ENCODE measurements at regions not wholly inside any gene's neighbourhood (a gene's known extent, or its start where the extent isn't known, plus 50 kb on each side); places are given as distances from the start of the nearest gene placed in this dataset.

DNA sequence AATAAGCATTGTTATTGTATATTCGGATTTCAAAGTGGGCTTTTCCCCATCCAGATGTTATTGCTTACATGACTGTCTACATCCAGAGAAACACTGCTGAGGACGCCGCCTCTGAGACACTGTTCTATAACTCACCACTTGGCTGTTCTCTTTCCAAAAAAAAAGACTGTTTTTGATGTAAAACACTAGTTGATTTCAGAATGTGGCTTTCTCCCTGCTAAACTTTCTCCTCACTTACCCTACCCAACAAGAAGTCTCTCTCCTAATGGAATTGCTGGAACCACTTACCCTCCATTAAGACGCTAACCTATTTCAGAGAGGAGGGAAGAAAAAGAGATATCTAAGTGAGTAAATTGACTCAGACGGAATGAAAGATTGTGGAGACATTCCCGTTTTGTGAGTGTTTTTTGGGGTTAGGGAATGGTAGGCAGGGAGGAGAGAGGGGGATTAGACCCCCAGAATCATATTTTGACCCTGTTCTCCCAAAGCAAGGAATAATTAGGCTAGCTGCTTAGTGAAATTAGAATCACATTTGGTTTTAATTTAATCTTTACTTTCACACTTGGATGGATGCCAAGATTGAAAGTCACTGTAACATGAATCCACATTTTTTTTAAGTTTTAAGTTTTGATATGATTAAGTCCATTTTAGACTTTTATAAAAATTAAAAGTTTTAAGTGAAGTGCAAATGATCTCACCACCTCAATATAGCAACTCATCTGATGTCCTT is 174.9 kb downstream of the CHIC2 start:
- ChIA-PET CTCF (no interaction called here), POLR2A (ENCODE audit: unreplicated experiment) (interaction anchor here (0.6 kb wide), 1 partner anchor 263 kb away, joined by 3 read pairs; no protein-coding TSS in a partner anchor)
- Histone ChIP-seq H3K79me2 (ENCODE audit: low read length) (no peaks in the 10 kb centered on the region), H4K20me1 (ENCODE audit: low read length) (no peaks in the 10 kb centered on the region), H3K9ac (ENCODE audit: low read length) (no peak overlapping the region), H3K4me2 (ENCODE audit: low read length) (no peak overlapping the region), H3K27ac (ENCODE audit: low read length) (no peak overlapping the region), H3K4me1 (ENCODE audit: insufficient read depth, low read length) (no peaks in the 10 kb centered on the region), H3K36me3 (ENCODE audit: low read depth, low read length) (no peaks in the 10 kb centered on the region), H3K27me3 (ENCODE audit: low read length) (no peaks in the 10 kb centered on the region), H2AFZ (ENCODE audit: low read length) (no peak overlapping the region), H3K4me3 (ENCODE audit: low read length) (no peak overlapping the region), H3K9me3 (ENCODE audit: low read length) (no peaks in the 10 kb centered on the region), H3K9me2 (replicated peaks; ENCODE audit: low read length) (no peaks in the 10 kb centered on the region), H3F3A (ENCODE audit: low read length, unreplicated experiment) (no peaks in the 10 kb centered on the region)
- intact Hi-C loops (cut with micrococcal nuclease), result loop anchor here (10.0 kb wide), 1 partner anchor 45 kb away; no protein-coding TSS in a partner anchor
- DNase-seq, result no peak
- no peak for ATAC-seq
- TF ChIP-seq EZH2 (IDR thresholded peaks at IDR 0.05; ENCODE audit: low read length, unreplicated experiment) (no peak), EZH2phosphoT487 (IDR thresholded peaks at IDR 0.05; ENCODE audit: borderline replicate concordance, low read length) (no peak)
- TF ChIP-seq, protein P1, sequence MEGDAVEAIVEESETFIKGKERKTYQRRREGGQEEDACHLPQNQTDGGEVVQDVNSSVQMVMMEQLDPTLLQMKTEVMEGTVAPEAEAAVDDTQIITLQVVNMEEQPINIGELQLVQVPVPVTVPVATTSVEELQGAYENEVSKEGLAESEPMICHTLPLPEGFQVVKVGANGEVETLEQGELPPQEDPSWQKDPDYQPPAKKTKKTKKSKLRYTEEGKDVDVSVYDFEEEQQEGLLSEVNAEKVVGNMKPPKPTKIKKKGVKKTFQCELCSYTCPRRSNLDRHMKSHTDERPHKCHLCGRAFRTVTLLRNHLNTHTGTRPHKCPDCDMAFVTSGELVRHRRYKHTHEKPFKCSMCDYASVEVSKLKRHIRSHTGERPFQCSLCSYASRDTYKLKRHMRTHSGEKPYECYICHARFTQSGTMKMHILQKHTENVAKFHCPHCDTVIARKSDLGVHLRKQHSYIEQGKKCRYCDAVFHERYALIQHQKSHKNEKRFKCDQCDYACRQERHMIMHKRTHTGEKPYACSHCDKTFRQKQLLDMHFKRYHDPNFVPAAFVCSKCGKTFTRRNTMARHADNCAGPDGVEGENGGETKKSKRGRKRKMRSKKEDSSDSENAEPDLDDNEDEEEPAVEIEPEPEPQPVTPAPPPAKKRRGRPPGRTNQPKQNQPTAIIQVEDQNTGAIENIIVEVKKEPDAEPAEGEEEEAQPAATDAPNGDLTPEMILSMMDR (conservative IDR thresholded peaks at IDR 0.05; ENCODE audit: low read depth, low read length), result no peak
- BruUV-seq (replicated peaks), result no TSS peak

DNA sequence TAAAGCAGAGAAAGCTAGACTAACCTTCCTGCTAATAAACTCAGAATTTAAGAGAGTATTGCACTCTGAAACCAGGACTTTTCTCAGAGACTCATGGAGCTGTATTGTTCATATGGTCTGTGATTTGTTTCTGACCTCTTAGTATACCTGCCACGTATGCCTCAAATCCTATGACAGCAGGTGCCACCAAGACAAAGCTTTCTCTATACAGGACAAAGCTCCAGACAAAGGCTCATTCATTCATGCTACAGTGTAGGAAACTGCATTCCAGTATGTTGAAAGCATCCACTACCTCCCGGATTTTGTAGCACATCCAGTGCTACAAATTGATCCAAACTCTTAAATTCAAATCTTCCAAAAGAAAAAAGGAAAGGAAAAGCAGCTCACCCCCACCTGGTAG is 178.3 kb downstream of the CHIC2 start:
- no peak overlapping the region for H3K9ac ChIP-seq (ENCODE audit: low read length)
- no peak for DNase-seq
- CTCF ChIA-PET, result interaction anchor here (1.2 kb wide), 1 partner anchor 180 kb away, joined by 5 read pairs; no protein-coding TSS in a partner anchor

More for the DNA sequence above, 178.3 kb downstream of the CHIC2 start:
- peak; percentile 57 for ATAC-seq
- H3K4me1 ChIP-seq (ENCODE audit: insufficient read depth, low read length), result no peaks in the 10 kb centered on the region
- H3F3A ChIP-seq (ENCODE audit: low read length, unreplicated experiment), result no peaks in the 10 kb centered on the region
- TF ChIP-seq EZH2phosphoT487 (IDR thresholded peaks at IDR 0.05; ENCODE audit: borderline replicate concordance, low read length) (no peak), EZH2 (IDR thresholded peaks at IDR 0.05; ENCODE audit: low read length, unreplicated experiment) (no peak)
- TF ChIP-seq, protein P1 (conservative IDR thresholded peaks at IDR 0.05; ENCODE audit: low read depth, low read length), result no peak
- H2AFZ ChIP-seq (ENCODE audit: low read length), result no peak overlapping the region
- H3K27ac ChIP-seq (ENCODE audit: low read length), result no peak overlapping the region
- POLR2A ChIA-PET (ENCODE audit: unreplicated experiment), result no interaction called here
- no peaks in the 10 kb centered on the region for H3K9me2 ChIP-seq (replicated peaks; ENCODE audit: low read length)
- H3K36me3 ChIP-seq (ENCODE audit: low read depth, low read length), result no peaks in the 10 kb centered on the region
- no peaks in the 10 kb centered on the region for H4K20me1 ChIP-seq (ENCODE audit: low read length)
- BruUV-seq (replicated peaks), result no TSS peak
- H3K27me3 ChIP-seq (ENCODE audit: low read length), result no peaks in the 10 kb centered on the region
- intact Hi-C loops (cut with micrococcal nuclease), result no loop called here
- H3K9me3 ChIP-seq (ENCODE audit: low read length), result no peaks in the 10 kb centered on the region
- H3K79me2 ChIP-seq (ENCODE audit: low read length), result no peaks in the 10 kb centered on the region
- H3K4me2 ChIP-seq (ENCODE audit: low read length), result no peak overlapping the region
- H3K4me3 ChIP-seq (ENCODE audit: low read length), result no peak overlapping the region
